ENCODE measurements at regions not wholly inside any gene's neighbourhood (a gene's known extent, or its start where the extent isn't known, plus 50 kb on each side); places are given as distances from the start of the nearest gene placed in this dataset.

- TF ChIP-seq CTCF (IDR thresholded peaks at IDR 0.05; ENCODE audit: extremely low read depth in 1 of 2, insufficient read depth in 1 of 2, low read depth in 1 of 2, low read length in 2 of 2), result no peak
- TF ChIP-seq, protein P1, sequence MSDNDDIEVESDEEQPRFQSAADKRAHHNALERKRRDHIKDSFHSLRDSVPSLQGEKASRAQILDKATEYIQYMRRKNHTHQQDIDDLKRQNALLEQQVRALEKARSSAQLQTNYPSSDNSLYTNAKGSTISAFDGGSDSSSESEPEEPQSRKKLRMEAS (IDR thresholded peaks at IDR 0.05; ENCODE audit: insufficient read depth, insufficient read length), result no peak
- no peak for TF ChIP-seq POLR2AphosphoS5 (IDR thresholded peaks at IDR 0.05; ENCODE audit: insufficient read depth, low read depth, low read length)
- TF ChIP-seq FOS (IDR thresholded peaks at IDR 0.05; ENCODE audit: borderline replicate concordance, insufficient read depth, low read length), result no peak
Observed at GRCh38 chr1:164261691-164262240, 297.2 kb upstream of the PBX1 start.
